K562 (cell line): ENCODE measurements at regions not wholly inside any gene's neighbourhood (a gene's known extent, or its start where the extent isn't known, plus 50 kb on each side); places are given as distances from the start of the nearest gene placed in this dataset.
A peak's percentile ranks its signal among the peaks of the same experiment; 100 is the strongest.

Source experiments
- ATAC-seq: fragments of 200-7000 bp; cut with Tn5 transposase; 3 replicates; pipeline ENCODE4 v1.9.1; 2020; ENCODE audit warnings: moderate library complexity
- BruUV-seq: library from RNA; stranded (reverse); fragments of 400-500 nt; replicated peaks from 2 replicates; lab custom pipeline; 2021; lab: Mats Ljungman, UMichigan
- CTCF ChIA-PET: fragments of 300-600 bp; formaldehyde crosslinking; extraction: SDS; loops from one replicate; lab custom pipeline; 2021; ENCODE audit warnings: low intra/inter-chr PET ratio; lab: Yijun Ruan, JAX
- POLR2A ChIA-PET: fragments of 300-600, 350-650 bp; sonication (Branson Sonifier 250); formaldehyde crosslinking; extraction: SDS; loops from one replicate; lab custom pipeline; 2021; ENCODE audit warnings: antibody characterized with exemption, inconsistent platforms; lab: Yijun Ruan, JAX
- DNase-seq, 4 experiments: peaks; one replicate each; pipeline versions ENCODE4 v3.0.0 to v3.0.0-alpha.2; 2011 to 2018; ENCODE audit warnings: low spot score in 3 of 4, mixed read lengths in 3 of 4; ENCODE audit errors: extremely low read depth in 1 of 4
- FAIRE-seq: peaks from 2 replicates; lab custom pipeline; 2011; peaks lifted over from hg19 to GRCh38; lab: Jason Lieb, UNC
- H2AFZ ChIP-seq: 2 replicates; pipeline ENCODE4 v1.6.0; 2011; ENCODE audit warnings: low read depth, low read length, control low read depth, inconsistent platforms
- H3K27ac ChIP-seq: fragments of 200-600 bp; 3 replicates; pipeline ENCODE4 v1.8.0; 2011; ENCODE audit warnings: low read depth, mild to moderate bottlenecking, control low read depth, inconsistent platforms, low read length, moderate library complexity, mixed read lengths; ENCODE audit errors: extremely low read depth
- H3K27me3 ChIP-seq, 2 experiments: fragments of 300-600 bp in 1 of 2; 2 replicates in 1 of 2; 3 replicates in 1 of 2; pipeline versions ENCODE4 v1.6.0 to v1.8.0; 2011; ENCODE audit warnings: inconsistent platforms in 2 of 2, low read length in 2 of 2, mild to moderate bottlenecking in 1 of 2, mixed read lengths in 1 of 2, moderate library complexity in 1 of 2; ENCODE audit not compliant: control insufficient read depth in 2 of 2, insufficient read depth in 2 of 2
- H3K36me3 ChIP-seq: fragments of 300-600 bp; 3 replicates; pipeline ENCODE4 v1.8.0; 2011; ENCODE audit warnings: mild to moderate bottlenecking, low read length, inconsistent platforms; ENCODE audit not compliant: control insufficient read depth, insufficient read depth
- H3K4me1 ChIP-seq, 2 experiments: fragments of 200-600 bp in 1 of 2; replicated peaks in 1 of 2; 2 replicates in 1 of 2; 3 replicates in 1 of 2; pipeline versions ENCODE4 v1.5.1 to v1.8.0; 2011; ENCODE audit warnings: inconsistent platforms in 2 of 2, low read length in 2 of 2, mild to moderate bottlenecking in 1 of 2, mixed read lengths in 1 of 2, moderate library complexity in 1 of 2; ENCODE audit not compliant: control insufficient read depth in 2 of 2, insufficient read depth in 2 of 2
- H3K4me2 ChIP-seq: 2 replicates; pipeline ENCODE4 v1.6.1; 2011; ENCODE audit warnings: low read length, control low read depth, inconsistent platforms, mixed read lengths; ENCODE audit not compliant: insufficient read depth
- H3K4me3 ChIP-seq: fragments of 200-600 bp; sonication (generic), shearing (Covaris generic); 2 replicates; pipeline ENCODE4 v1.5.1; 2016; ENCODE audit warnings: control low read depth, inconsistent platforms
- H3K79me2 ChIP-seq: fragments of 200-600 bp; 3 replicates; pipeline ENCODE4 v1.8.0; 2011; ENCODE audit warnings: low read length, inconsistent platforms; ENCODE audit not compliant: control insufficient read depth, insufficient read depth
- H3K9ac ChIP-seq, 2 experiments: 2 replicates each; pipeline versions ENCODE4 v1.6.0 to v1.6.1; 2011; ENCODE audit warnings: low read depth in 2 of 2, low read length in 2 of 2, control low read depth in 1 of 2, inconsistent platforms in 1 of 2, mild to moderate bottlenecking in 1 of 2, mixed read lengths in 1 of 2; ENCODE audit not compliant: insufficient read depth in 1 of 2
- H3K9me1 ChIP-seq: one replicate; pipeline ENCODE4 v1.6.0; 2011; ENCODE audit warnings: inconsistent platforms, mild to moderate bottlenecking, low read length, moderate library complexity; ENCODE audit not compliant: control insufficient read depth, insufficient read depth
- H3K9me3 ChIP-seq: replicated peaks from 2 replicates; pipeline ENCODE4 v1.5.1; 2011; ENCODE audit warnings: low read depth, low read length, inconsistent platforms; ENCODE audit not compliant: control insufficient read depth, insufficient read depth
- H4K20me1 ChIP-seq: replicated peaks from 2 replicates; pipeline ENCODE4 v1.6.1; 2011; ENCODE audit warnings: low read length, inconsistent platforms, mixed read lengths; ENCODE audit not compliant: control insufficient read depth, insufficient read depth
- NFIC ChIP-seq: fragments of 450-650 bp; IDR thresholded peaks from 2 replicates; pipeline ENCODE4 v1.6.1; 2017; ENCODE audit warnings: mild to moderate bottlenecking, inconsistent platforms
- NFRKB ChIP-seq: fragments of 450-650 bp; IDR thresholded peaks from 2 replicates; pipeline ENCODE4 v1.6.1; 2016; ENCODE audit warnings: low read depth
- PHTF2 ChIP-seq: fragments of 250-450 bp; sonication (Bioruptor Pico); IDR thresholded peaks from 2 replicates; pipeline ENCODE4 v1.5.0; 2021; ENCODE audit warnings: mild to moderate bottlenecking
- POLR2H ChIP-seq: IDR thresholded peaks from 2 replicates; pipeline ENCODE4 v1.6.1; 2016; ENCODE audit warnings: missing genetic modification characterization, low read depth, mild to moderate bottlenecking, control low read depth, missing compliant biosample characterization, moderate library complexity
- POU5F1 ChIP-seq: fragments of 150-350 bp; IDR thresholded peaks from 2 replicates; pipeline ENCODE4 v1.6.1; 2014; ENCODE audit warnings: borderline replicate concordance, low read length, low read depth, mild to moderate bottlenecking; ENCODE audit not compliant: partially characterized antibody
- PTBP1 ChIP-seq: fragments of 200-400 bp; formaldehyde crosslinking; IDR thresholded peaks from 2 replicates; pipeline ENCODE4 v1.6.1; 2017; ENCODE audit warnings: low read depth, low read length
- TEAD4 ChIP-seq, 2 experiments: sonication (generic) in 1 of 2; formaldehyde crosslinking in 1 of 2; IDR thresholded peaks; 2 replicates each; pipeline versions ENCODE4 v1.6.1 to v1.8.0; 2012 to 2022; ENCODE audit warnings: borderline replicate concordance in 1 of 2, inconsistent platforms in 1 of 2, low read length in 1 of 2, mild to moderate bottlenecking in 1 of 2, missing genetic modification reagents in 1 of 2
- XRCC5 ChIP-seq: fragments of 200-400 bp; formaldehyde crosslinking; IDR thresholded peaks from 2 replicates; pipeline ENCODE4 v1.6.1; 2017; ENCODE audit warnings: low read depth, mild to moderate bottlenecking, low read length
- YBX1 ChIP-seq: fragments of 450-650 bp; IDR thresholded peaks from 2 replicates; pipeline ENCODE4 v1.7.1; 2016; ENCODE audit warnings: mild to moderate bottlenecking
- ZNF445 ChIP-seq: fragments of 250-450 bp; sonication (Bioruptor Pico); IDR thresholded peaks from 2 replicates; pipeline ENCODE4 v1.4.0; 2020; ENCODE audit warnings: low read depth, mild to moderate bottlenecking, moderate library complexity
- WGBS: fragments of 100-300 bp; shearing (Covaris generic); methylation state at CpG from one replicate; pipeline ENCODE4 v1.1.6; 2016; ENCODE audit warnings: low coverage, mixed read lengths; ENCODE audit not compliant: insufficient coverage; ENCODE audit errors: missing lambda C conversion rate; 5-methylcytosine and 5-hydroxymethylcytosine counted together
- in situ Hi-C: fragments of 300-500 bp; cut with MboI; formaldehyde crosslinking; loops from 4 replicates; pipeline ENCODE4 v1.15.0; 2018; ENCODE audit warnings: inconsistent platforms, mixed read lengths
- intact Hi-C: fragments of 100-400 bp; cut with micrococcal nuclease; formaldehyde crosslinking; loops from 2 replicates; pipeline ENCODE4 v1.14.2; 2022
- TF ChIP-seq, protein P1 (sequence below): fragments of 450-650 bp; conservative IDR thresholded peaks from 2 replicates; pipeline ENCODE4 v1.6.1; 2016; ENCODE audit warnings: missing genetic modification characterization, low read depth, mild to moderate bottlenecking, control low read depth, missing compliant biosample characterization
- TF ChIP-seq, protein P2 (sequence below), 2 experiments: fragments of 450-650 bp in 1 of 2; IDR thresholded peaks; 2 replicates each; pipeline ENCODE4 v1.6.1; 2011 to 2017; ENCODE audit warnings: low read depth in 2 of 2, antibody characterized with exemption in 1 of 2, borderline replicate concordance in 1 of 2, low read length in 1 of 2, mild to moderate bottlenecking in 1 of 2, mixed read lengths in 1 of 2; ENCODE audit not compliant: control insufficient read depth in 1 of 2

DNA sequence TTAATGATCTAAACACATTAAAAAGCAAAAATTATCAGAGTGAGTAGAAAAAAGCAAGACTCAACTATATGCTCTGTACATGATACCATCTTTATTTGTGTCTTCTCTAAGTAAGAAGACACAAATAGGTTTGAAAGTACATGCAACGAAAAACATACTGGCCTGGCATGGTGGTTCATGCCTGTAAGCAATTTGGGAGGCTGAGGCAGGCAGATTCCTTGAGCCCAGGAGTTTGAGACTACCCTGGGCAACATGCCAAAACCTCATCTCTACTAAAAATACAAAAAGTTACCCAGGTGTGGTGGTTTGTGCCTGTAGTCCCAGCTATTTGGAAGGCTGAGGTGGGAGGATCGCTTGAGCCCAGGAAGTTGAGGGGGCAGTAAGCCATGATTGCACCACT is 78.1 kb upstream of the TOMM7 start:
- H3K27ac ChIP-seq: no peak overlapping the region
- no peak for TF ChIP-seq POLR2H
- TF ChIP-seq NFIC: peak; percentile 45; the same call in 1 of the 2 replicates
- TF ChIP-seq, protein P1, sequence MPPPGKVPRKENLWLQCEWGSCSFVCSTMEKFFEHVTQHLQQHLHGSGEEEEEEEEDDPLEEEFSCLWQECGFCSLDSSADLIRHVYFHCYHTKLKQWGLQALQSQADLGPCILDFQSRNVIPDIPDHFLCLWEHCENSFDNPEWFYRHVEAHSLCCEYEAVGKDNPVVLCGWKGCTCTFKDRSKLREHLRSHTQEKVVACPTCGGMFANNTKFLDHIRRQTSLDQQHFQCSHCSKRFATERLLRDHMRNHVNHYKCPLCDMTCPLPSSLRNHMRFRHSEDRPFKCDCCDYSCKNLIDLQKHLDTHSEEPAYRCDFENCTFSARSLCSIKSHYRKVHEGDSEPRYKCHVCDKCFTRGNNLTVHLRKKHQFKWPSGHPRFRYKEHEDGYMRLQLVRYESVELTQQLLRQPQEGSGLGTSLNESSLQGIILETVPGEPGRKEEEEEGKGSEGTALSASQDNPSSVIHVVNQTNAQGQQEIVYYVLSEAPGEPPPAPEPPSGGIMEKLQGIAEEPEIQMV (tag): no peak
- H3K36me3 ChIP-seq: no peaks in the 10 kb centered on the region
- H3K9me1 ChIP-seq: no peaks in the 10 kb centered on the region
- intact Hi-C loops: no loop called here
- ChIA-PET CTCF (no interaction called here), POLR2A (no interaction called here)
- H3K9me3 ChIP-seq: no peaks in the 10 kb centered on the region
- H3K4me1 ChIP-seq: peaks cover 0 to 4% of the 10 kb centered on the region in 2 experiments; a peak in 1 of 5 replicates
- H2AFZ ChIP-seq: no peak overlapping the region
- FAIRE-seq: no peak
- no peaks in the 10 kb centered on the region for H3K79me2 ChIP-seq
- H3K27me3 ChIP-seq: no peaks in the 10 kb centered on the region
- BruUV-seq: no TSS peak
- no peak for ATAC-seq
- H3K4me3 ChIP-seq: no peak overlapping the region
- H3K9ac ChIP-seq: no peak overlapping the region
- in situ Hi-C loops: no loop called here
- 14% methylated on average over 2 of the region's 2 CpGs for WGBS
- H3K4me2 ChIP-seq: no peak overlapping the region
- H4K20me1 ChIP-seq: no peaks in the 10 kb centered on the region
- no peak for DNase-seq

DNA sequence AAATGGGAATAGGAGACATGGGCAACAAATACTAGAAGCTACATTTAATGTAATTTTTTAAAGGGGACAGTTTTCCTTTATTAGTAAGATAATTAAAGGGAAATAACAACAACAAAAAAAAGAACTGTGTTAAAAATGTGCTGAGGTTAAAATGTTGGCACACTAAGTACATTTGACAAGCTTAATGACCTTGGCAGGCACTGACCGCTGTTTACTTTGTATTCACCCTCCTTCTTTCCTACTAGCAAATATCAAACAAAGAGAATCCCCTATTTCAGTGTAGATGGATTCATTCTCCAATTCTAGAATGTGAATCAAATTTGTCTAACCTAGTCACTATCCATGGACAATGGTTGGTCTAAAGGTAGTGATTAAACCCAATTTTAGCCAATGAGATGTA is 77.5 kb upstream of the TOMM7 start:
- Histone ChIP-seq H3K4me2 (no peak overlapping the region), H3K9me3 (no peaks in the 10 kb centered on the region), H3K9me1 (no peaks in the 10 kb centered on the region)
- BruUV-seq: no TSS peak
- TF ChIP-seq ZNF445: no peak
- TF ChIP-seq PTBP1: no peak
- TF ChIP-seq YBX1: no peak
- no peak for TF ChIP-seq XRCC5
- no peak for TF ChIP-seq POU5F1
- TF ChIP-seq PHTF2 (CRISPR knock-in tag): no peak
- TF ChIP-seq, protein P2, sequence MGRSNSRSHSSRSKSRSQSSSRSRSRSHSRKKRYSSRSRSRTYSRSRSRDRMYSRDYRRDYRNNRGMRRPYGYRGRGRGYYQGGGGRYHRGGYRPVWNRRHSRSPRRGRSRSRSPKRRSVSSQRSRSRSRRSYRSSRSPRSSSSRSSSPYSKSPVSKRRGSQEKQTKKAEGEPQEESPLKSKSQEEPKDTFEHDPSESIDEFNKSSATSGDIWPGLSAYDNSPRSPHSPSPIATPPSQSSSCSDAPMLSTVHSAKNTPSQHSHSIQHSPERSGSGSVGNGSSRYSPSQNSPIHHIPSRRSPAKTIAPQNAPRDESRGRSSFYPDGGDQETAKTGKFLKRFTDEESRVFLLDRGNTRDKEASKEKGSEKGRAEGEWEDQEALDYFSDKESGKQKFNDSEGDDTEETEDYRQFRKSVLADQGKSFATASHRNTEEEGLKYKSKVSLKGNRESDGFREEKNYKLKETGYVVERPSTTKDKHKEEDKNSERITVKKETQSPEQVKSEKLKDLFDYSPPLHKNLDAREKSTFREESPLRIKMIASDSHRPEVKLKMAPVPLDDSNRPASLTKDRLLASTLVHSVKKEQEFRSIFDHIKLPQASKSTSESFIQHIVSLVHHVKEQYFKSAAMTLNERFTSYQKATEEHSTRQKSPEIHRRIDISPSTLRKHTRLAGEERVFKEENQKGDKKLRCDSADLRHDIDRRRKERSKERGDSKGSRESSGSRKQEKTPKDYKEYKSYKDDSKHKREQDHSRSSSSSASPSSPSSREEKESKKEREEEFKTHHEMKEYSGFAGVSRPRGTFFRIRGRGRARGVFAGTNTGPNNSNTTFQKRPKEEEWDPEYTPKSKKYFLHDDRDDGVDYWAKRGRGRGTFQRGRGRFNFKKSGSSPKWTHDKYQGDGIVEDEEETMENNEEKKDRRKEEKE (IDR thresholded peaks at IDR 0.05; ENCODE audit: borderline replicate concordance in 1 of 2, control insufficient read depth in 1 of 2, low read depth in 2 of 2, low read length in 1 of 2): no peak
- no peak for TF ChIP-seq NFRKB
- no peak for TF ChIP-seq TEAD4 (IDR thresholded peaks at IDR 0.05; ENCODE audit: low read length)
- no peak for TF ChIP-seq TEAD4 (CRISPR knock-in tag; IDR thresholded peaks at IDR 0.05; ENCODE audit: borderline replicate concordance)
- TF ChIP-seq, all 486 proteins: peak for 0
- 11% methylated on average over 1 of the region's 1 CpG for WGBS
- H4K20me1 ChIP-seq: no peaks in the 10 kb centered on the region
- peaks cover 0 to 4% of the 10 kb centered on the region in 2 experiments; a peak in 1 of 5 replicates for H3K4me1 ChIP-seq
- H3K27ac ChIP-seq: no peak overlapping the region
- no peak overlapping the region for H3K4me3 ChIP-seq
- no peak for DNase-seq
- no peaks in the 10 kb centered on the region for H3K36me3 ChIP-seq
- H3K79me2 ChIP-seq: no peaks in the 10 kb centered on the region
- no peak overlapping the region for H2AFZ ChIP-seq
- FAIRE-seq: no peak
- H3K27me3 ChIP-seq: no peaks in the 10 kb centered on the region
- ATAC-seq: no peak
- CTCF ChIA-PET: no interaction called here
- POLR2A ChIA-PET: no interaction called here
- no peak overlapping the region for H3K9ac ChIP-seq
- in situ Hi-C loops: no loop called here
- intact Hi-C loops: no loop called here
